ENCODE measurements at regions not wholly inside any gene's neighbourhood (a gene's known extent, or its start where the extent isn't known, plus 50 kb on each side); places are given as distances from the start of the nearest gene placed in this dataset.

- no peak for DNase-seq (ENCODE audit: low spot score)
Observed at GRCh38 chr9:82549174-82549821, 513.6 kb downstream of the RASEF start.

DNA sequence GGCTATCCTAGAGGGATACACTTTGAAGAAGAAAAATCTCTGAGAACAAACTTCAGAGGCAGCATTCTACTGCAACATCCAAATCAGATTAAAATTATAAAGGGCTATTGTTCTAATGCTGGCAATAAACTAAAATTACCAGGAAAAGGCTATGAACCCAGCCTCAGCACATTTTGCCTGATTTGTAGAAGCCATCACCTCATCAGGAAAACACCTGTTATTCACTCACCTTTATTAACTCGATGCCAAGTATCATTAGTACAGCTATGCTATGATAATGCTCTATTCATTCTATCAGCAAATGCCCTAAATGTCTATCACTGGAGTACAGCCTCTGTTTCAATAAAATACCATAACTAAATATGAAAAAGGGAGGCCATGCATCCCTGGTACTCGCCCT, 510.2 kb downstream of the RASEF start:
- no peak for DNase-seq (ENCODE audit: low spot score)

GRCh38 chr9:82553654-82554366, 509.1 kb downstream of the RASEF start:
- no peak for DNase-seq (ENCODE audit: low spot score)

DNA sequence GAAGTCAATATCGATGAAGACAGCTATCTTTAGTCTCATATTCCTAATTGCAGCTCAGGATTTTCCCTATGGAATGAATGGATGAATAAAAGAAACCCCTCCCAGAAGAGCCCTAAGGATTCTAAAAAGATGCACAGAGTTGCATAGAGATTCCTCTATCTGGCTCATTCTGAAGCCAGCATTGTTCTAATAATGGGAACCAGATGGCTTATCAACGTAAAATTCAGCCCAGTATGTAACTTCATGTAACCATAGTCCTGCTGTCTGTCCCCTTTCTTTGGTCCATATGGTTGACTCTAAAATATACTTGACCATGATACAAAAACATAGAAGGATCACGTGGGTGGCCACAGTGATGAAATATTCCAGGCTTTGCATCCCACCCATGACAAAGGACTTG, 508.6 kb downstream of the RASEF start:
- no peak for DNase-seq (ENCODE audit: low spot score)

DNA sequence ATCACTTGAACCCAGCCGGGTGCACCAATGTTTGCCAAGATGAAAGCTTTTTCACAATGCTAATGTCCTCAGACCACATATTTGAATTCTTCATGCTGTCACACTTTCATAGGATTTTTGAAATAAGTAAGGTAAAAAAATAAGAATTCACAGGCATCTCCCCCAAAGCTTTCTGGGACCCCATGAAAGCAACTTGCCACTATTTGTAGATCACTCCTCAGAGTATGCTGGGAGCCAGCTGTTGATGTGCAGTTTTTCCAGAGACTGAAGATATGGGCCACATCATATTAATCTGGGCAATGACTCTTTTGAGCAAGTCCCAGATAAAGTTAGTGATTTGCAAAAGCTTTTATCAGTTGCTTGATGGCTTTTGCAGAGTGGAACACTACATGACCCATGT, 507.9 kb downstream of the RASEF start:
- DNase-seq (ENCODE audit: low spot score) = no peak

GRCh38 chr9:82555431-82556051, 507.4 kb downstream of the RASEF start:
- DNase-seq (ENCODE audit: low spot score) = no peak

- no peak for DNase-seq (ENCODE audit: low spot score)
Observed at GRCh38 chr9:82558346-82558745, 504.6 kb downstream of the RASEF start.

DNA sequence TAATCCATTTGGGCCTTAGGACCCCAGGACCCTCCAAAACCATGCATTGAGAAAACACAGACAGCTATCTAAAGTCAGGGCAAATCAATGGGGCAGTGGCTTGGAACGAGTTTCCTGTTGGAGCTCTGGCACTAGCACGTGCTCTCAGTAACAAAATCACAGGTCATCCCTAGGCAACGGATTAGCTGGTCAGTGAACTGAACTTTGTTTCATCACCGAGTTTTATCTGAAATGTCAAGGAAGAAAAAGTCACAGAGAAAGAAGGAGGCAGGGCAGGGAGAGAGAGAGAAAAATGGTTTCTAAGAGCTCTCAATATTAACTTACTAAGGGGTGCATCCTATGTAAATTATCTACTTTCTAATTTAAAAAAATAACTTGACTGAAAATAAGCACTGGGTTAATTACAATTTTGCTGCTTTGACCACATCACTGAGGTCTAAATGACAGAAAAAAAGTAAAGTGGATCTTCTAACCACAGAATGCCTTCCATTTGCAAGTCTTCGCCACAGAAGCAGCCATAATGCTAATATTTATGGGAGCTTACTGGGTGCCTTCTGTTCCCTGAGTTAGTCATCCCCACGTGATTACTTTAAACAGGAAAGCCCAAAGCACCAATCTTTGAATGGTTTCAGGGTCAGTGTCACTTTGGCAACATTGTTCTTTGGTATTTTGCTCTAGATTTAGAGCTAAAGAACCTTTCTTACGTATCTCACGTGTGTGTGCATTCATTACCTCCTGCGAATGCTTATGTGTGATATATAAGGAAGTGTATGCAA, 503.9 kb downstream of the RASEF start:
- peak; percentile 51 for DNase-seq (ENCODE audit: low spot score)

DNA sequence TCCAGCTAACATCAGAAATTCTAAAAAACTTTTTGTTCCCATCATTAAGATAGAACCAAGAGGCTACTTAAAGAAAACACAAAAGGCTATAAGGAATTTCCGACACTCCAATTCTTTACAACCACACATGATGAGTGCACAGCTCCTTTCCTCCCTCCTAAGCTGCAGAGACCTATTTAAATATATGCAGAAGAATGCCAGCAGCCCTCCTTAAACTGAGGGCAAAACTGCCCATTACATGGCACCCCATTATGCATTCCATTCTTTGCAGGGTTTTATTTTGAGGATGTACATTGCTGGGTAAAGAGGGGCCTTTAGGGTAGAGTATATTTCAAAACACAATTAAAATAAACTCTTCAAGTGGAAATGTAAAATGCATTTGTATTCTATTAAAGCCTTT, 502.9 kb downstream of the RASEF start:
- no peak for DNase-seq (ENCODE audit: low spot score)

- no peak for DNase-seq (ENCODE audit: low spot score)
Observed at GRCh38 chr9:82560457-82560904, 502.5 kb downstream of the RASEF start.

- no peak for DNase-seq (ENCODE audit: low spot score)
Observed at GRCh38 chr9:82563094-82563493, 499.8 kb downstream of the RASEF start.

DNA sequence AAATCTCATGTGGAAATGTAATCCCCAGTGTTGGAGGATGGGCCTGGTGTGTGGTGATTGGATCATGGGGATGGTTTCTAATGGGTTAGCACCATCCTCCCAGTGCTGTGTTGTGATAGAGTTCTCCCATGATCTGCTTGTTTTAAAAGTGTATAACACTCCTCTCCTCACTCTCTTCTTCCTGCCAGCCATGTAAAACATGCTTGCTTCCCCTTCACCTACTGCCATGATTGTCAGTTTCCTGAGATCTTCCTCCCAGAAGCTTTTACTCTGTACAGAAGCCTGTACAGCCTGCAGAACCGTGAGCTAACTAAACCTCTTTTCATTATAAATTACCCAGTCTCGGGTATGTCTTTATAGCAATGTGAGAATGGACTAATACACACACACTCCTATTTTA, 499.1 kb downstream of the RASEF start:
- DNase-seq (ENCODE audit: low spot score) = no peak

DNA sequence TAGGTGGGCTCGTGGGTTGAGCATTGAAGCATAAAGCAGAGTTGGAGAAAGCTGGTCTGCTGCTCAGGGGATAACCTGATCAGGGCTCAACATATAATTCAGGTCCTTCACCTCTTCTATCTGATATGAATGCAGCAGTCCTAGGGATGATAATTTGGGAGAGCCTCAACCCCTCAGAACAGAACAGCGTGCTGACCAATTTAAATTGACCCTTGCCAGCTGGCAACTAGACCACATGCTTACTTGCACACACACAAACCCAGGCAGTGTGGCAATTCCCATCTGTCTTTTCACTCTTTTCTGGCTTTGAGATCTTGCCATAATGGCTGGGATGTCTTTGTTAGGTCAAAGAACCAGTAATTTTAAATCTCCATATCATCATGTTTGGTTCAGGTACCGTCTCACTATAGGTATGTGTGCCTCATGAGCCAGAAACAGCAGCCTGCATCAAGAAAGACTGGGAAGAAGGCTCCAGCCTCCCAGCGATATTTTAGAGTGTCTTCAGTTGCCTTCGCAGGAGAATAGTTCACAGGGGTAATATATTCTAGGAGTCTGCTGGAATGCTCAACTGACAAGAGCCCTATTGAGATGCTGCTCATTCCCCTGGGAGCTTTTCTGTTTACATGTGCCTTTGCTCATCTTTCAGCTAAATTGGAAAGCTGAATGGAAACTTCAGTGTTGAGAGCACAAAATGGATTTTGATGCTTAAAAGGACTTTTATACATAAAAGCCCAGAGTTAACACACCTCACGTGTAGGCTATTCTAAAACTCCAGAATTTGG, 497.6 kb downstream of the RASEF start:
- no peak for DNase-seq (ENCODE audit: low spot score)

GRCh38 chr9:82567953-82568352, 495.0 kb downstream of the RASEF start:
- DNase-seq (ENCODE audit: low spot score) = no peak

DNA sequence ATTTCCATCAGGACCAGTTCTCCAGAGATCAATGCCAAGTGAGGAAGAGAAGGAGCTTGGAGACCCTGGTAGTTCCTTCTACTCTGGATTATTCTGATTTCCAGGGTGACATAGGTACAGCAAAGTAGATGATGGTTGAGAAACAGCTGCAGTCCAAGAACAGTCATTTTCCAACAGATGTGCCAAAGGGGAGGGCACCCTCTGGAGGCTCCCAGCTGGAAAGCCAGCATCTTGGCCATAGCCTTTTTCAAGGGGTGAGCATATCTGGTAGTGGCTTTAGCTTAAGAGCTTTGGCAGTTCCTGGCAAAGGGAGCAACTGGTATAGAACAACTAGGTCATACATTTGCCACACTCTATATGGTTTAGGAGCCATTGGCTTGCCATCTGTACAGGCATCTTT, 492.7 kb downstream of the RASEF start:
- DNase-seq (ENCODE audit: low spot score) = no peak

DNA sequence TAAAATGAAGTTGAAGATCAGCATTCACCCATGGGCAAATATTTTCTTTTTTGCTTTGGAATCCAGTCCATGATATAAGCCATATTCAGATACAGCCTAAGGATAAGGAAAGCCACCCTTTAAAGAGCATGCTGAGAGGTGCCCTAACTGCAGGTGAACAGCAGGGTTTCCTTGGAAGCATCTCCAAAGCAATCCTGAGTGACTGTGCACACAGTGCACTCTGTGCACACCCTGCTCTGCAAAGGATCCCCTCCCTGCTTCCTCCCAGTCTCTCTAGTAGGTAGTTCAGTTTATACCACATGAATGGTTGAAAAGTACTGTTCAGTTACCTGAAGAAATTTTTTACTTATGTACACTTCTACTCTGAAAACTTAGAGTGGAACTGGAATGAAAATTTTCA, 491.4 kb downstream of the RASEF start:
- DNase-seq (ENCODE audit: low spot score) = no peak

- no peak for DNase-seq (ENCODE audit: low spot score)
Observed at GRCh38 chr9:82572146-82572545, 490.8 kb downstream of the RASEF start.

GRCh38 chr9:82574911-82575310, 488.0 kb downstream of the RASEF start:
- no peak for DNase-seq (ENCODE audit: low spot score)

GRCh38 chr9:82580921-82581320, 482.0 kb downstream of the RASEF start:
- DNase-seq (ENCODE audit: low spot score) = no peak

DNA sequence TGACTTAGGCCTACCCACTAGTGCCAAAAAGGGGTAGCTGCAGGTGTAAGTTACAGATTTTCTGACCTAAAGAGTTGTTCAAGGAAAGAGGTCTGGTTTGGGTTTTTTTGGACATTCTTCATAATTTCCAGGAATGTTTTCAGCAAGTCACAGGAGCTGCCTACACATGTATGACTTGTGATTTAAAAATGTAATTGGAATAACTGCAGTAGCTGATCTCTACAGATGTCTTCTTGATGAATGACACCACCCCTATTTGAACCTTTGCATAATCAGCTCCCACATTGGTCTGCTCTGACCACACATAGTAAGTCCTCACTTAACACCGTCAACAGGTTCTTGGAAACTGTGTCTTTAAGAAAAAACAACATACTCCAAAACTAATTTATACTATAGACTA, 481.4 kb downstream of the RASEF start:
- DNase-seq (ENCODE audit: low spot score) = no peak

DNA sequence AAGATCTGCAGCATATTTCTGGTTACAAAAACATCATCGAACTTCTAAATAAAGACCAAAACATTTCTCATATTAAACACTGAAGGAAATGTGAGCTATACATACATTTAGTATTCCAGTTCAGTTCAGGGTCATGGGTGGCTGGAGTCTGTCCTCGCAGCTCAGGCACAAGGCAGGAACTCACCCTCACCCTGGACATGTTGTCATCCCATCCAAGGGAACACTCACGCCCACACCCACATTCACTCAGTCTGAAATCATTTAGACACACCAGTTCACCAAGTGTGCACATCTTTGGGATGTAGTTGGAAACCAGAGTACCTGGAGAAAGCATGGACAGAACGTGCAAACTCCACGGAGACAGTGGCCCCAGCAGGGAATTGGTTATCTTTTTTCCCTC, 481.0 kb downstream of the RASEF start:
- DNase-seq (ENCODE audit: low spot score) = no peak

- DNase-seq (ENCODE audit: low spot score) = no peak
Observed at GRCh38 chr9:82582693-82583092, 480.2 kb downstream of the RASEF start.
